IPS-NIHi7 (cell line): ENCODE measurements at regions not wholly inside any gene's neighbourhood (a gene's known extent, or its start where the extent isn't known, plus 50 kb on each side); places are given as distances from the start of the nearest gene placed in this dataset.
A peak's percentile ranks its signal among the peaks of the same experiment; 100 is the strongest.
"Not testable (repeated sequence)": the region's sequence is repeated elsewhere in the genome, so short reads cannot be mapped to it uniquely, and the experiment has no call there.

Experiments
- DNase-seq: peaks from one replicate; pipeline ENCODE4 v3.0.0; 2012; ENCODE audit warnings: mixed read lengths; ENCODE audit errors: extremely low spot score

DNA sequence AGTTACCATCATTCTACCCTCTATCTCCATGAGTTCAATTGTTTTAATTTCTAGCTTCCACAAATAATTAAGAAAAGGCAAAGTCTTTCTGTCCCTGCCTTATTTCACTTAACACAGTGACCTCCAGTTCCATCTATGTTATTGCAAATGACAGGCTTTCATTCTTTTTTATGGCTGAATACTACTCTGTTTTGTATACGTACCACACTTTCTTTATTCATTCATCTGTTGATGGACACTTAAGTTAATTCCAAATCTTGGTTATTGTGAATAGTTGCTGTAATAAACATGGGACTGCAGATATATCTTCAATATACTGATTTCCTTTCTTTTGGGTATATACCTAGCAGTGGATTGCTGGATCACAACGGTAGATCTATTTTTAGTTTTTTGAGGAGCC is 314.1 kb downstream of the SV2B start:
- DNase-seq = no peak

DNA sequence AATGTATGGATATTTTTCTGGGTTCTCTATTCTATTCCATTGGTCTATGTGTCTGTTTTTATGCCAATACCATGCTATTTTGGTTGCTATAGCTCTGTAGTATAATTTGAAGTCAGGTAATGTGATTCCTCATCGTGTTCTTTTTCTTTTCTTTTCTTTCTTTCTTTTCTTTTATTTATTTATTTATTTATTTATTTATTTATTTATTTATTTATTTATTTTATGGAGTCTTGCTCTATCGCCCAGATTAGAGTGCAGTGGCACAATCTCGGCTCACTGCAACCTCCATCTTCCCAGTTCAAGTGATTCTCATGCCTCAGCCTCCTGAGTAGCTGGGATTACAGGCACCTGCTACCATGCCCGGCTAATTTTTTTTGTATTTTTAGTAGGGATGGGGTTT is 315.2 kb downstream of the SV2B start:
- not testable (repeated sequence) for DNase-seq

DNA sequence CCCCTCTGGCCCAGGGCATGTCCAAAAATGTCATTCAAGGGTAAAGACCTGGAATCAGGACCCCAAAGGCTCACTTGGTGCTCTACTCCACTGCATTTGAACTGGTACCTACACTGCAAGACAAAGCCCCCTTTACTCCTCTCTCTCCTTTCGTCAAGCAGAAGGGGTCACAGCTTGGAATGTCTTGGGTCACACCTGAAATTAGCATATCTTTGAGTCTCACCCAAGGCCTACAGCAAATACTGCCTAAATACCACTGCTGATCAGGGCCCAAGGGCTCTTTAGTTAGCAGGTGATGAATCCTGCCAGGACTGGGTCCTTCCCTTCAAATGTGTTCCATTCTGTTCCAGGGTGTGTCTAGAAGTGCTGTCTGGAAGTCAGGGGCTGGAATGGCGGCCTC is 320.6 kb downstream of the SV2B start:
- no peak for DNase-seq

DNA sequence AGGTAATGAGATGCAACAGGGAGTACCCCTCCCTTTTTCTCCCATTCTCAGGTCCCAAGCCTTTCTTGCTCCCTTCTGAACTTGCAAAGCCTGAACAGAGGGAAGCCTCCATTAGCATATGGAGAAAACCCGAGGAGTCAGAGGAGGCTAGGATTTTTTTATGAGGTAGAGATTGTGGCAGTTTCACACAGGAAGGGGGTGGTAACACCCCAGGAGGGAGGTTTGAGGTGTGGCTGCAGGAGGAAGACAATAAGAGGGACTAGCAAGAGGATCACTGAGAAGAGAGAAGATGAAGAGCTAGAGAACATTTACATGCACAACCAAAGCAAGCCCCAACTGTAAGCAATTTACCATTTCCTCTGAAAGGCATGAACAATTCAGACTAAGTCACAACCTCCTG is 322.7 kb downstream of the SV2B start:
- peak; percentile 33 for DNase-seq

DNA sequence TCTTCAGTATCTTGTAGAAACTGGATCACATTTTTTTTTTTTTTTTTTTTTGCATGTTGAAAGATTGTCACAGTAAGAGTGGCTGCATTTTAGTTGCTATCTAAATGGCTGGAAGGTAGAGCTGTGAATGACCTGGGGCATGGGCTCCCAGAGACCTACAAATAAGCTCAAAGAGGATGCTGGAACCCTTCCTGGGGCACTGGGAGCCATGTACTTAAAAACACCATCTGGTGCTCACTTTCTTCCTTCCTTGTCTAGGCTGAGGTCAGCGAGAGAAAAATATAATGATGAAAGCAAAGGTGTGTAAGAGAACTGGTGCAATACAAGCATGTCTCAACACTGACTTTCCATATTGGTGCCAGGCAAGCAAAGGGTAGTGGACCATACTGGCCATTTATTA is 323.9 kb downstream of the SV2B start:
- DNase-seq = no peak

DNA sequence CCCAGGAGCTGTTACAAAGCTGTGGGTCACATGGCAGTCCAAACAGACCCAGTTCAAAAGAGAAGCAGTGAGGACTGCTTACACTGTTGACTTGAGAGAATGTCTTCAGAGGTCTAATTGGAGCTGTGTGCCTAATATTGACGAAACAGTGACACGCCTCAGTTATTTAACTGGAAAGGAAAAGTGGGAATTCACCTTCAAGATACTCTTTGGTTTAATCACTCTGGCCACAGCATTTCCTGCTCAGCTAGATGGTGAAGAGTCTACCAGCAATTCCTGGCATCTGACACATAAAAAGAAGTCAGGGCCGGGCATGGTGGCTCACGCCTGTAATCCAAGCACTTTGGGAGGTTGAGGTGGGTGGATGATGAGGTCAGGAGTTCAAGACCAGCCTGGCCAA is 326.4 kb downstream of the SV2B start:
- DNase-seq = no peak

DNA sequence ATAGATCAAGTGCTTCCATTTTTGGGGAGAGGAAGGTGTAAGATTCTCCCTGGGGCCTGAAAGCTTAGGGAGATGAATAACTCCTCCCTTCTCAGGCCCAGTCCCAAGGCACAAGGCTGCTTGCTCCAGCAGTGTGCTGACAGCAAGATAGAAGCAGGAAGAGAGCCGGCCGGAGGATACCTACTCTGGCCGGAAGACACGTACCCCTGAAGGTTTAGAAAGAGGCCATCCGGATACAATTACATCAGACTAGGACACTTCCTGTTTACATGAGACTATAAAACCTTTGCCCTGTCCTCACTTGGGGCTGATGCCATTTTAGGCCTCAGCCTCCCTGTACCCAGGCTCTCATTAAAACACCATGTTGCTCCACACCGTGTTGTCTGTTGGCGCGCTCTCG is 329.9 kb downstream of the SV2B start:
- DNase-seq = no peak

DNA sequence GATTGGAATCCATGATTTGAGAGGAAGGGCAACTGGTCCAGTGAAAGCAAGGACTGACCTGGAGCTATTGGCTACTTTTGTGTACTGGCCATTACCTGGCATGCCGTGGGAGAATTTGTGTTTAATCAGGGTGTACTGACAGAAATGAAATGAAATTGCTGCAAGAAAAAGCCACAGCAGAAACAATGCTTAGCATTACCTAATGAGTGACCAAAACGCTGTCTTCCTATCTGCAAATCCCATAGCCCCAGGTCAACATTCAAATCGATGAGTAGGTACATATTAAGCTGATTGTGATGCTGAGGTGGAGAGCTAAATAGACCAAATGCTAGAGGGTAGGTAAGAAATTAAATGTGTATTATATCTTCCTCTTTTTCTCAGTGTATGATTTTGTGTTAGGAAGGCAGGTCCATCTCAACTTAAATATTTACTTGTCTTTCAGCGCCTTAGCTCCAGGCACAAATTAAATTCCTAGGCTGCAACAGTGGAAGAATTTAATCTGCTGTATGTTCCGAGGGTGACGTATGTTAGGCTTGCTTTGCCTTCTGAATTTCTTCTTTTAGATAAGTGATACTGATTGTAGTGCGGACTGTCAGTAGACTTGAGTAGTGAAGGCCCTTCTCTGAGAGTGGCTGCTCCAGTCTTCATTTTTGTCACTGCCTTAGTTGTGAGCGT is 331.1 kb downstream of the SV2B start:
- DNase-seq = no peak

DNA sequence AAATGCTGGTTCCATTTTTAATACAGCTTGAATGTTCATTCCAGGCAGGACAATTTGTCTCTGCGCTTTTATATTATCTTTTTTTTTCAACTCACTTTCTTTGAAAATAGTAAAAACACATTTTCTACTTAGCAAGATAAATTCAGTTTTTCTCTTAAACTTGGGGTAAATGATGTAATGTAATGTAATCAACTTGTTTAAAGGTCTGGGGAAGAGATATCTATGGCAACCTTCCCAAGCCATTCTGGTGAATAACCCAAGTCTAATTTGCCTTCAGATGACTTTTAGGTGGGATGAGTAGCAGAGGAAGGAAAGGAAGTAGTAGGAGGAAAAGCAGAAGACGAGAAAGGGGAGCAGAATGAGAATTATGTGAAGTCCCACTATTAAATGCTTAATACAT is 335.1 kb downstream of the SV2B start:
- DNase-seq = no peak

DNA sequence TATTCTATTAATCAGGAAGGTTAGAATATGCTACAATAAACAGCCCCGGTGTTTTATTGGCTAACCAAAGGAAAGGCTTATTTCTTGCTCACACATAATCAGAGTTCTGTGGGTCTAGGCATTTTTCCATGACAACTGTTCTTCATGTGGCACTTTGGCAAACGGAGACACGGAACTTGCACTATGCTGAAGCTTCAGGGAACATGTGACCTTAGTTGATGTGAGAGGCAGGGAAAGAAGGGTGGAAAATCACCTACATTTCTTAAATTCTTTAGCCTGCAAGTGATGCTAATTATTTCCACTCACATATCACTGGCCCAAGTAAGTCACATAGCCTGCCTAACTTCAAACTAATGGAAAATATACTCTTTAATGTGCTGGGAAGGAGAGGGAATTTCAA is 344.6 kb downstream of the SV2B start:
- no peak for DNase-seq

DNA sequence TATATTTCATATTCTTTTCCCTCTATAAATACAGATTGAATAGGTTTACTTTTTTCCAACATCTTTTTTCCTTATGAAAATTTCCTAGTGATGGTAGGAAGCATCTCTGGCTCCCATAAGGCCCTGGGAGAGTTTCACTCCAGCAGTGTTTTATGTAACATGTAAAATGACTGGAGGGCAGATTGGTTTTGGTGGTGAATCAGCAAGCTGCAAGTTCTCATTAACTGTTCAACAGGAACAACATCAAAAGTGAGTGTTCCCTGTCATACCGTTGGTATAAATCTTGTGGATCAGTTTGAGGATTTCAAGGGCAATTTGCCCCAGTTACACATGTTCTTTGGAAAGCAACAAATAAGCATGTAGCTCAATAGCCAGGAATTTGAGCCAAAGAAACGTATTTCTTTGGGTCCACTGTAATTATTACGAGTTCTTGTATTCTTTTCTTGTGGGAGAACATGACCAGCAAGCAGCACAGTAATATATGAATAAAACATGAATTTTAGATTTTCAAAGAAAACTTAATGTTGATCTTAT is 345.7 kb downstream of the SV2B start:
- DNase-seq = no peak

DNA sequence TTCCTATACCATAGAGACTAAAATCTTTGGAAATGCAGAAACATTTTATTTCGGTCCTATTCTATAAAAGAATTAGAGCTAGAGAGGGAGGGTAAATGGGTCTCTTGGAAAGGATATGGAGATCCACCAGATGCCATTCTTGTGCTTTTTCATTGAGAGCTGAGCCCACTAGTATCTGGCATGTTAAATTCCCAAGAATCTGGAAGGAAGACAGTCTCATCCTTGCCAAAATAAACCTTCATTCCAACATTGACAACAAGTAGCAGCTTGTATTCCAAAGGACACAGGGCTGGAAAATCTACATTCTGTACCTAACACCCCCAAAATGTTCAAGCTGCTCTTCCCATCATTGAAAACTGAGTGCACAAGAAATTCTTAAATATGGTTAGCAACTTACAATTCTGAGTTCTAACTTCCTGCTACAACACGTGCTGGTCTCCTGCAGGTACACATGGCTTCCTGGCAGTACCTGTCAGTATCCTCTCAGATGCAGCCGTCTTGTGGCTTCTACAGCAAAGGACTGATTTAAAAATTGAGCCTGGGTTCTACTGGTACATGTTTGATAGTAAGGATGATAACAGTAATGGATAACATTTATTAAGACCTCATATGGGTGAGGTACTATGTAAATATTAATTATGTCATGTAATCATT is 348.1 kb downstream of the SV2B start:
- no peak for DNase-seq

DNA sequence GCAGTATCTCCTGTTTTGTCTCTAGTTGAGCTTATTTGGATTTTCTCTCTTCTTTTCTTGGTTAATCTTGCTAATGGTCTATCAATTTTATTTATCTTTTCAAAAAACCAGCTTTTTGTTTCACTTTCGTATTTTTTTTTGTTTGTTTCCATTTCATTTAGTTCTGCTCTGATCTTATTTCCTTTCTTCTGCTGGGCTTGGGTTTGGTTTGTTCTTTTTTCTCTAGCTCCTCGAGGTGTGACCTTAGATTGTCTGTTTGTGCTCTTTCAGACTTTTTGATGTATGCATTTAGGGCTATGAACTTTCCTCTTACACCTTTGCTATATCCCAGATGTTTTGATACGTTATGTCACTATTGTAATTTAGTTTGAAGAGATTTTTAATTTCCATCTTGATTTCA is 353.3 kb downstream of the SV2B start:
- not testable (repeated sequence) for DNase-seq

DNA sequence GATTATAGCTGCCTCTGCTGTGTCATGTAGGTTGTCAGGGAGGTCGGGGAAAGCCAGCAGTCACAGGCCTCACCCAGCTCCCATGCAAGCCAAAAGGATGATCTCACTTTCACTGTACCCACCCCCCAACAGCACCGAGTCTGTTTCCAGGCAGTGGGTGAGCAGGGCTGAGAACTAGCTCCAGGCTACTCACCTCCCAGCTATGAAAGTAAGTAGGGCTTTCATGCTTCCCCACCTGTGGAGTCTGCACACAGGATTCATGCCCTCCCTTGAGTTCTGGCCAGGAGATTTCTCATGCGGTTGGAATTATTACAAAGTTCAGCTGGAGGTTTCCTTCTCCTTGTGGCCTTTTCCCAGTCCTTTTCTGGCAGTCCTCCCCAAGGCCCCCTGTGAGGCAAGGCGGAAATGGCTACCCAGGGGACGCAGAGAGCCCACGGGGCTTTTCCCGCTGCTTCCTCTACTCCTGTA is 356.2 kb downstream of the SV2B start:
- no peak for DNase-seq

DNA sequence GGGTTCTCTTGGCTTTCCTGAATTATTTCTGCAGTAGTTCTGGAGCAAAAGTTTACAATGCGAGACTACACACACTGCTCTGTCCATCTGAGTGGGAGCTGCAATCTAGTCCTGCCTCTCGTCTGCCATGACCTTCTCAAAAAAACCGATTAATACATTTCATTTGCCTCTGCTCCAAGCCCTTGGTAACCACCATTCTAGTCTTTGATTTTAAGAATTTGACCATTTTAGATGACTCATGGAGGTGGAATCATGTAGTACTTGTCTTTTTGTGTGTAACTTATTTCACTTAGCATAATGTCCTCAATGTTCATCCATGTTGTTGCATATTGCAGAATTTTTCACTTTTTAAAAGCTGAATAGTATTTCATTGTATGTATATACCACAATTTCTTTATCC is 356.9 kb downstream of the SV2B start:
- no peak for DNase-seq

DNA sequence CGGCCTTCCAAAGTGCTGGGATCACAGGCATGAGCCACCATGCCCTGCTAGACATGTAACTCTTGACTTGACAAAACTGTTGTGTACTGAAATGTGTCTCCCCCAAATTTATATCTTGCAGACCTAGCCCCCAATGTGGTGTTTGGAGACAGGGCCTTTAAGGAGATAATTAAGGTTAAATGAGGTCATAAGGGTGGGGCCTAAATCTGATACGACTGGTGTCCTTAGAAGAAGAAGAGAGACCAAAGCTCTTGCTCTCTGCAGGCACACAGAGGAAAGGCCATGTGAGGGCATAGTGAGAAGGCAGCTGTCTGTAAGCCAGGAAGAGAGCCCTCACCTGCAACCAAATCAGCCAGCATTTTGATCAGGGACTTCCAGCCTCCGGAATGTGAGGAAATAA is 361.3 kb downstream of the SV2B start:
- DNase-seq = no peak

DNA sequence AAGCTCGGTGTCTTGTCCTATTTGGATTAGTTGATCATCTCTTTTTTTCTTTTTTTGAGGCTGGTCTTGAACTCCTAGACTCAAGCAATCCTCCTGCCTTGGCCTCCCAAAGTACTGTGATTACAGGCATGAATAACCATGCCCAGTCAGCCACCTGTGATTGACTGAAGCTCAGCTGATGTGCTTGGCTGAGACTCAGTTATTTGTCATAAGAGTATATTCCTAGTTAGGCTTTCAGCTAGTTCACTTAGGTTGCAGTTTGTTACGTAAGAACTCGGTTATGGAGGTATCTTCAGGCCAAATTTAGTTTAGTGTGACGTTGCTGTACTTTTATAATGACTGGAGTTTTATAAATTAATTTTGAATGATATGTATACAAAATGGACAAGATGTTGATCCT is 365.0 kb downstream of the SV2B start:
- no peak for DNase-seq

DNA sequence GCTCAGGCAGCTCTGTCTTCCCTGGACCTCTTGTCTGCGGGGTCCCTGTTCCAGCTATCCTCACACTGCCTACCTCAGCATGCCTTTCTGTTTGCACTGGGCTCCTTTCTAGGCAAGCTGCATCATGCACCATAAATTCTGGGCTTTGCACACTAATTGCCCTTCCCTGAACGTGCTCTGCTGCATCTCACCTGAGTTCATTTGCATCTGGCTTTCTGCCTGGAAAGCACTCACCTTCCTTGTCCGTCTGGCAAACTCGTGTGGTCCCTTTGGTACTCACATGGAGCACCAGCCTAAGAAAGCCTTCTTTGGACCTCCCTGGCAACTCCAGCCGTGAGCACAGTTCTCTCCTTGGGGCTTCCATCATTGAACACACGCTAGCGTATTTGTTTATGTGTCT is 365.6 kb downstream of the SV2B start:
- no peak for DNase-seq

DNA sequence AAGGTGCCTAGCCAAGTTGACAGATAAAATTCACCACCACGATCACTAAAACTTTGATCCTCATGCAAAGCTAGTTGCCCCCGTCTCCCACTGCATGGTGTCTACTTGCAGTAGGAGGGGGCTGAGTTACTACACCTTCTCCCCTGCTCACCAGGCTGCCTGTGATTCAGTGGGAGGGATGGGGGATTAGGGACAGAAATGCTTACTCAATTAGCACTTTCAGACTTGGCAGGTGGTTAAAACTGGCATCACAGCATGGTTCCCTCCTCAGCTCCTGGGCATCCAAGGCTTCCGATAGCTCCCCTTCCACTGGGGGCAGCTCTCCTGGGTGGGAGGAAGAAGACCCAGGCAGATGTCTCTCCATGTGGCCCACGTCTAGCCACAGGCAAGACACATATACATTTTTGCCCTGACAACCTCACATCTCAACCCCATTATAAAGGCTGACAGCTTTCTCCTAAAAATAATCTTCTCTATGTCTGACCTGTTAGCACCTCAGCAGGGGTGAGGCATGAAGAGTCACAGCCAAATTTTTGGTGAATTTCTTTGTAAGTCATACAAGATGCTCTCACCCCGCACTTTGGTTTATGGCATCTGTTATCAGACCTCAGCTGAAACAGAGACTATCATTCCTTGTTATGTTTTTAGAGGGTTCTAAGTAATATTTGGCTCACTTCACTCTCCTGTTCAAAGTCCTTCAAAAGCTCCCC is 369.0 kb downstream of the SV2B start:
- DNase-seq = no peak

DNA sequence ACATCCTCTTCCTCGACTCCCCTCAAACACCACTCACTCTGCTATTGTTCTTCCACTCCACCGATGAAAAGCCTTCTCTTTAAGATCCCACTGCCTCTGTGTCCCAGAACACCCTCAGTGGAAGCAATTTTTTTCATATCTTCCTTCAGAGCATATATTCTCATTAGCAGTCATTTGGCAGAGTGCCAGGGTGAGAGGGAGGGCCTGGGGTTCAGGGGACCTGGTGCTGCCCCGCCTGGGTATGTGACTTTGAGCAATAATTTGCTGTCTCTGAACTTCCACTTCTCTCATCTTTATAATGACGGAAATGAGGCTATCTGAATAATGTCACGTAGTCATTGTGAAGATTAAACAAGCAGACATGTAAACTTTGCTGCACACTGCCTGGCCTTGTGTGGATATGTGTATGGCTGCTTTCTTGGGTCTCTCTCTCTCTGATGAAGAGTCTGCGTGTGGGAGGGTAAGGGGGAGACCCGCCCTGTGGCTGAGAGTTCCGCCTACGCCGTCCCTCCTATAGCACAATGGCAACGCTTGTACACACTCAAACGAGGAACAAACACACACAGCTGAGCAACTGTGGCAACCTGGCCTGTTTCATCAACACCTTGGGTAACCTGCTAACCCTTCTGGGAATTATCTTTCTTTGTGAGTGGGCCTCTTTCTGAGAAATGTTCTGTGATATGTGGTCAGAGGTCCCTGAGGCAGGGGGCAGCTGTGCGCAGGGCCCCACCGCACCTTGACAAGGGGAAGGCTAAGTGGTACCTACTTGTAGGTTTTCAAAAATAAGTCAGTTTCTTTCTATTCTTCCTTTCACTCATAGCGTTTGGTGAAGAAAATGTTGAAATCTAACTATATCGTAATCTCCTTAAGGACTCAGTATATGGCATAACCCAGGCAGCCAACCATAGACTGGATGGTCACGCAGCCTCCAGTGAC is 369.8 kb downstream of the SV2B start:
- DNase-seq = no peak

DNA sequence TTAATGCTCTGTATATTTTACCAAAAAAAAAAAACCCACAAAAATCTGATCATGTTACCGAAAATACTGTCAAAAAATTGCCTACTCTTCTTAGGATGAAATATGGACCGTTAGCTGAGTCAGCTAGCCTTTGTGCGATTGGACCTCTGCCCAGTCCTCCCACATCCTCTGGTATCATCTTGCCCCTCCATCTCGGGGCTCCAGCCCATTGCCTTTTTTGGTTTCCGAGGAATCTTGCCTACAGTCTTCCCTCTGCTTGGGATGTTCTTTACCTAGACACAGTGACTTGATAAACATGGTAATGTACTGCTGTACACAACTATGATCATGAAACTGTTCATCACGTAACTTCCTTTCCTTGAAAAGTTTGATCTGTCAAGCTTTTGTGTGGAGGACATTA is 371.4 kb downstream of the SV2B start:
- DNase-seq = no peak

DNA sequence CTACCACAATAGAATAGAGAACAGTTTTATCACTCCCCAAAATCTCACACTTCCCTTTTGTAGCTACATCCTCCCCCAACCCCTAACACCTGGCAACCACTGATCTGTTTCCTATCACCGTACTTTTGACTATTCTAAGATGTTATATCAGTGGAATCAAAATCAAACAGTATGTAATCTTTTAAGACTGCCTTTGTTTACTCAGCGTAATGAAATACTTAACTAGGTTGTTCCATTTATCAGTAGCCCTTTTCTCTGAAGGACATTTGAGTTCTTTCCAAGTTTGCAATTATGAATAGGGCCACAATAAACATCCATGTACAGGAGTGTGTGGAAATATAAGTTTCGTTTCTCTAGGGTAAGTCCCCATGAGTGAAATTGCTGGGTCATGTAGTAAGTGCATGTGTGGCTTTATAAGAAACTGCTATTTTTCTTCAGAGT is 372.3 kb downstream of the SV2B start:
- DNase-seq = no peak
